Smooth muscle cell (in vitro differentiated cells): ENCODE measurements at regions not wholly inside any gene's neighbourhood (a gene's known extent, or its start where the extent isn't known, plus 50 kb on each side); places are given as distances from the start of the nearest gene placed in this dataset.

Experiments used
- DNase-seq: peaks from one replicate; lab custom pipeline; 2025; ENCODE audit not compliant: unreplicated experiment; lab: John Stamatoyannopoulos, UW
- H2AFZ ChIP-seq: fragments of 200-600 bp; sonication (generic); 2 replicates; pipeline ENCODE4 v1.6.0; 2016; ENCODE audit warnings: antibody characterized with exemption, low read depth, mild to moderate bottlenecking
- H3F3A ChIP-seq: fragments of 200-600 bp; sonication (generic); 2 replicates; pipeline ENCODE4 v1.6.0; 2017; ENCODE audit warnings: antibody characterized with exemption, low read depth
- H3K27ac ChIP-seq: fragments of 200-600 bp; sonication (generic); 2 replicates; pipeline ENCODE4 v1.5.1; 2016; ENCODE audit warnings: low read depth, mild to moderate bottlenecking
- H3K27me3 ChIP-seq: fragments of 200-600 bp; sonication (generic); 2 replicates; pipeline ENCODE4 v1.6.1; 2016; ENCODE audit warnings: low read depth, mild to moderate bottlenecking
- H3K36me3 ChIP-seq: fragments of 200-600 bp; sonication (generic); 2 replicates; pipeline ENCODE4 v1.5.1; 2016; ENCODE audit warnings: low read depth
- H3K4me1 ChIP-seq: fragments of 200-600 bp; sonication (generic); 2 replicates; pipeline ENCODE4 v1.5.1; 2016; ENCODE audit warnings: low read depth
- H3K4me2 ChIP-seq: fragments of 200-600 bp; sonication (generic); 2 replicates; pipeline ENCODE4 v1.6.0; 2016; ENCODE audit warnings: mild to moderate bottlenecking
- H3K4me3 ChIP-seq: fragments of 200-600 bp; sonication (generic); 2 replicates; pipeline ENCODE4 v1.5.1; 2016; ENCODE audit warnings: mild to moderate bottlenecking
- H3K79me2 ChIP-seq: fragments of 200-600 bp; sonication (generic); 2 replicates; pipeline ENCODE4 v1.6.0; 2016; ENCODE audit warnings: low read depth, mild to moderate bottlenecking
- H3K9ac ChIP-seq: fragments of 200-600 bp; sonication (generic); 2 replicates; pipeline ENCODE4 v1.6.0; 2016; ENCODE audit warnings: low read depth
- H3K9me3 ChIP-seq: fragments of 200-600 bp; sonication (generic); replicated peaks from 2 replicates; pipeline ENCODE4 v1.5.1; 2016; ENCODE audit warnings: low read depth
- H4K20me1 ChIP-seq: fragments of 200-600 bp; sonication (generic); 2 replicates; pipeline ENCODE4 v1.6.0; 2016; ENCODE audit warnings: low read depth
- CTCF ChIP-seq: fragments of 200-600 bp; sonication (generic); IDR thresholded peaks from 2 replicates; pipeline ENCODE4 v1.5.1; 2017; ENCODE audit warnings: borderline replicate concordance, mild to moderate bottlenecking, antibody characterized with exemption; ENCODE audit not compliant: insufficient read depth, poor library complexity, severe bottlenecking
- WGBS: methylation state at CpG from one replicate; pipeline ENCODE4 v1.1.7; 2016; ENCODE audit warnings: low lambda C conversion rate; 5-methylcytosine and 5-hydroxymethylcytosine counted together

GRCh38 chrX:84690228-84690627 lies 188.0 kb upstream of the HDX start:
- WGBS: 91% methylated on average over 1 of the region's 1 CpG
- H3K36me3 ChIP-seq: no peaks in the 10 kb centered on the region
- no peaks in the 10 kb centered on the region for H3F3A ChIP-seq
- H4K20me1 ChIP-seq: no peaks in the 10 kb centered on the region
- no peaks in the 10 kb centered on the region for H3K27me3 ChIP-seq
- no peaks in the 10 kb centered on the region for H3K4me1 ChIP-seq
- no peak overlapping the region for H3K9ac ChIP-seq
- no peak overlapping the region for H3K4me2 ChIP-seq
- no peak for TF ChIP-seq CTCF
- no peak overlapping the region for H2AFZ ChIP-seq
- no peak overlapping the region for H3K27ac ChIP-seq
- no peaks in the 10 kb centered on the region for H3K79me2 ChIP-seq
- H3K4me3 ChIP-seq: no peak overlapping the region
- H3K9me3 ChIP-seq: no peaks in the 10 kb centered on the region
- DNase-seq: no peak

- TF ChIP-seq CTCF: no peak
- Histone ChIP-seq H3K36me3 (no peaks in the 10 kb centered on the region), H3K27ac (no peak overlapping the region), H3K9me3 (no peaks in the 10 kb centered on the region), H3K79me2 (no peaks in the 10 kb centered on the region), H3K27me3 (no peaks in the 10 kb centered on the region), H3K4me2 (no peak overlapping the region), H3F3A (no peaks in the 10 kb centered on the region), H3K4me1 (no peaks in the 10 kb centered on the region), H2AFZ (no peak overlapping the region), H4K20me1 (no peaks in the 10 kb centered on the region), H3K9ac (no peak overlapping the region), H3K4me3 (no peak overlapping the region)
- 37% methylated on average over 2 of the region's 2 CpGs for WGBS
- no peak for DNase-seq
Measured at GRCh38 chrX:84709987-84710386, 207.7 kb upstream of the HDX start.

GRCh38 chrX:84710611-84711010 lies 208.4 kb upstream of the HDX start:
- no peaks in the 10 kb centered on the region for H3K27me3 ChIP-seq
- no peaks in the 10 kb centered on the region for H3K36me3 ChIP-seq
- WGBS: 41% methylated on average over 3 of the region's 3 CpGs
- no peak overlapping the region for H3K4me3 ChIP-seq
- no peak for TF ChIP-seq CTCF
- no peaks in the 10 kb centered on the region for H3F3A ChIP-seq
- H3K4me2 ChIP-seq: no peak overlapping the region
- no peaks in the 10 kb centered on the region for H3K9me3 ChIP-seq
- DNase-seq: no peak
- no peaks in the 10 kb centered on the region for H3K79me2 ChIP-seq
- H3K4me1 ChIP-seq: no peaks in the 10 kb centered on the region
- no peaks in the 10 kb centered on the region for H4K20me1 ChIP-seq
- no peak overlapping the region for H3K9ac ChIP-seq
- no peak overlapping the region for H2AFZ ChIP-seq
- no peak overlapping the region for H3K27ac ChIP-seq

GRCh38 chrX:84712621-84713020 lies 210.4 kb upstream of the HDX start:
- H4K20me1 ChIP-seq: no peaks in the 10 kb centered on the region
- DNase-seq: no peak
- H2AFZ ChIP-seq: no peak overlapping the region
- no peaks in the 10 kb centered on the region for H3K36me3 ChIP-seq
- no peak overlapping the region for H3K9ac ChIP-seq
- TF ChIP-seq CTCF: no peak
- H3F3A ChIP-seq: no peaks in the 10 kb centered on the region
- no peak overlapping the region for H3K4me3 ChIP-seq
- H3K27ac ChIP-seq: no peak overlapping the region
- H3K27me3 ChIP-seq: no peaks in the 10 kb centered on the region
- no peaks in the 10 kb centered on the region for H3K4me1 ChIP-seq
- H3K79me2 ChIP-seq: no peaks in the 10 kb centered on the region
- WGBS: 36% methylated on average over 2 of the region's 2 CpGs
- H3K9me3 ChIP-seq: no peaks in the 10 kb centered on the region
- H3K4me2 ChIP-seq: no peak overlapping the region
